ENCODE measurements at regions not wholly inside any gene's neighbourhood (a gene's known extent, or its start where the extent isn't known, plus 50 kb on each side); places are given as distances from the start of the nearest gene placed in this dataset.
"Not testable (repeated sequence)": the region's sequence is repeated elsewhere in the genome, so short reads cannot be mapped to it uniquely, and the experiment has no call there.

GRCh38 chr14:98185036-98185435 is 1087.0 kb downstream of the BCL11B start:
- DNase-seq, result no peak

GRCh38 chr14:98186140-98186539 is 1085.9 kb downstream of the BCL11B start:
- no peak for DNase-seq

GRCh38 chr14:98187281-98187680 is 1084.7 kb downstream of the BCL11B start:
- no peak for DNase-seq

- no peak for DNase-seq
Measured at GRCh38 chr14:98189062-98189461, 1082.9 kb downstream of the BCL11B start.

- DNase-seq, result no peak
Measured at GRCh38 chr14:98189511-98189910, 1082.5 kb downstream of the BCL11B start.

GRCh38 chr14:98189944-98190343 is 1082.1 kb downstream of the BCL11B start:
- DNase-seq, result no peak

- no peak for DNase-seq
Measured at GRCh38 chr14:98192946-98193345, 1079.1 kb downstream of the BCL11B start.

DNA sequence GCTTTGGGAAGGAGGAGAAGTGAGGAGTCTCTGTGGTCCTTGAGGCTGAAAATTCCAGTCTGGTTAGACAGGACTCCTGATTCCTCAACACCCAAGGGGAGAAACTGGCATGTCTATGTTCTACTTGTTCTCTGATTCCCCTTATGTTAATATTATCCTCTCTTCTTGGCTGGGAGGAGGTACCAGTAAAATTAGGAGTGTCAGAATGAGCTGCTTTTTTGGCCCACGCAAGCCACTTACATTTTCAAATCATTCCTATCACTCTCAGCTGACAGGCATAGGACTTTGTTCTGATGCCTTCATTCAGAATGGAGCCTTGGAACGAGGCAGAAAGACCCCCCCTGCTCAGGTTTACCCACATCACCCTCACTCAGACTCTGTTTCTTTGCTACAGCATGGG is 1077.2 kb downstream of the BCL11B start:
- no peak for DNase-seq

DNA sequence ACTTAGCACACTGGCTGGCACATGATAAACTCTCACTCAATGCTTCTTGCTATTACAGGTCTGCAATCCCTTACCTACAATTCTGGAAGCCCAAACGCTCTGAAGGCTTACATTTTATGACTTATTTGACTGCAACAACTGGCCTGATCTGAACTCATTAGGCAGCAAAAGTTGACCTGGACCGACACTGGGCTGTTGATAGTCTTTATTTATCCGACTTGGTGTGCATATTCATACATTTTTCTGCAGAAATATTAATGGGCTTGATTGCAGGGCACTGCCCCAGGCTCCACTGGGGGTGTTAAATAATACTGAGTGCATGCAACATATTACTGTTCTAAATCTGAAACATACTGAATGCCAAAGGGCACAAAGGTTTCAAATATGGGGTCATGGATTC is 1076.7 kb downstream of the BCL11B start:
- no peak for DNase-seq

DNA sequence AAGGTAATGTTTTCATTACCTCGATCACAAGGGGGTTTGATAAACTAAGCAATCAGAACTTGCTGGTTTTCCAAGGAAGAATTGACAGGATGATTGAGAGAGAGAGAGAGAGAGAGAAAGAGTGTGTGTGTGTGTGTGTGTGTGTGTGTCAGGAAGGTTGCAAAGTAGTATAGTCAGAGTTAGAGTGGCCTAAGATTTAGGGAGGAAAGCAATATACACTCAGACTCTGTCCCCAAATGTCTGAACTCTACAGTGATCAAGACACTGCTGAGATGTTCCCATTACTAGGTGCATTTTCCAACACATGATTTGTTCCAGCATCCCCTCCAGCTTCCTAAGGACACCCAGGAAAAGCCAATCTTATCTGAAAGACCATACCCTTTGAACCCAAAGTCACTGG is 1074.1 kb downstream of the BCL11B start:
- DNase-seq, result no peak

GRCh38 chr14:98198385-98198784 is 1073.6 kb downstream of the BCL11B start:
- no peak for DNase-seq

GRCh38 chr14:98200601-98201000 is 1071.4 kb downstream of the BCL11B start:
- no peak for DNase-seq

GRCh38 chr14:98203421-98203820 is 1068.6 kb downstream of the BCL11B start:
- no peak for DNase-seq

GRCh38 chr14:98204139-98204538 is 1067.9 kb downstream of the BCL11B start:
- DNase-seq, result no peak

GRCh38 chr14:98207415-98207814 is 1064.6 kb downstream of the BCL11B start:
- no peak for DNase-seq

DNA sequence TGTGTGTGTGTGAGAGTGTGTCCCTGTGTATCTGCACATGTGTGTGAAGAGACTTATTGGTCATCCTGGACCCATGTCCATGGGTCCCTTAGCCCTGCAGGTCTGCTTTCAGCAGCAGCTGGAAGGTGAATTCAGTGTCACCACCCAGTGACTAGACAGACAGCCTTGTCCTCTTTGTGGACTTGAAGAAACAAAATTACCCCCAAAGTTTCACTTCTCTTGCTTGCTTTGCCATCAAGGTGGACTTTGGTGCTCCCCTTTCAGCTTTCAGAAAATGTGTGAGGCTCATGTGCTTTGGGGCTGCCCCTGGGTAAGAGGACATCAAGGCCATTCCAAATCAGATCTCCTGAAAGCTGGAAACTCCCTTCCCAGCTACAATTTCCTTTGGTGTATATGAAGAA is 1063.8 kb downstream of the BCL11B start:
- DNase-seq, result no peak

GRCh38 chr14:98208943-98209342 is 1063.1 kb downstream of the BCL11B start:
- no peak for DNase-seq

- no peak for DNase-seq
Measured at GRCh38 chr14:98210045-98210672, 1061.8 kb downstream of the BCL11B start.

DNA sequence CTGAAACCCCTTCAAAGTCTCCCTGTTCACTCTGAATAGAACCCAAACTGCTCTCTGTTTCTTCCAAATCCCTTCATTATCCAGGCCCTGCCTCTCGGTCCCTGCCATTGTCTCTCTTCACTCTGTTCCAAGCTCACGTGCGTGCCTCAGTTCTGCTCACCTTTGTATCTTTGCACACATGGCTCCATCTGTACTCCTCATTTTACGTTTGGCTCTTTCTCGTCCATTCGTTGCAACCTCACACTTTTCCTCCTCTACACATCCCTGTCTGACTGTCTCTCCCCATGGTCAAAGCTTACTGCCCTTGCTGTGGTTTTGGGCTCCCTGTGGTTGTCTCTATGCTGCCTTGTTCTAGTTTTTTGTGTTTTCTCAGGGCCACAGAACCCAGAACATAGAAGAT is 1054.5 kb downstream of the BCL11B start:
- DNase-seq, result no peak

GRCh38 chr14:98218218-98218617 is 1053.8 kb downstream of the BCL11B start:
- DNase-seq, result no peak

GRCh38 chr14:98219638-98220037 is 1052.4 kb downstream of the BCL11B start:
- no peak for DNase-seq

GRCh38 chr14:98223106-98223505 is 1048.9 kb downstream of the BCL11B start:
- DNase-seq, result no peak

- not testable (repeated sequence) for DNase-seq
Measured at GRCh38 chr14:98223710-98224109, 1048.3 kb downstream of the BCL11B start.

GRCh38 chr14:98226411-98226810 is 1045.6 kb downstream of the BCL11B start:
- no peak for DNase-seq

DNA sequence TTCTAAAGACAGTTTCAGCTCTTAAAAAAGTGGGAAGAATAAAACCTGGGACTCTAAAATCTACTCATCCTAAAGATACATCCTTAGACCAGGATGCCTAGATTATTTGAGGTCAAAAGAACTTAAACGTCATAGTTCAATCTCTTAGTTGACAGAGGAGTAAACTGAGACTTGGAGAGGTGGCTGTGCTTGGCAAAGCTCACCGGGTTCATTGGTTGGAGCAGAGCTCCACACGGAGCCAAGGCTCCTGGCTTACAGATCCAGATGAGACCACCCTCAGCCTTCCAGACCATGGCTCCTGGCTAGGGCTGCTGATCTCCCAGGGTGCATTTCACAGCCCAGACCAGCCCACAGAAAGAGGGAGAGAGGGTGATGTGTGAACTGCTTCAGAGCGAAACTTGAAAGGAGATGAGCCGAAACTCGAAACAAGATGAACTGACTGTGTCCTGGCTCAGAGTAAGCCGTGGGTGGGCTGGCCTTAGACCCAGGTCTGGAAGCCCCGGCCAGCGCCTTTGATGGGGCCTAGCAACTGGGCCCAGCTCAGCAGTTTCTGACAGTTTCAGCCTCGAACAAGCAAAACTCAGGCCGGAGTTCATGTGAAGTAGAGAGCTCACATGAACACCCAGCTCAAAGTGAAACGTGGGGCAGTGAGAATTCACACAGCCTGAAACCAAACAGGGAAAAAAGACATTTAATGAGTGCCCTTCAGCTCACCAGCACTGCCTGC is 1044.8 kb downstream of the BCL11B start:
- no peak for DNase-seq

Data from Kasumi-1 (cell line).